Fibroblast of peridontal ligament (primary cell): ENCODE measurements at regions not wholly inside any gene's neighbourhood (a gene's known extent, or its start where the extent isn't known, plus 50 kb on each side); places are given as distances from the start of the nearest gene placed in this dataset.
"Not testable (repeated sequence)": the region's sequence is repeated elsewhere in the genome, so short reads cannot be mapped to it uniquely, and the experiment has no call there.

Experiments used
- DNase-seq: peaks from one replicate; pipeline ENCODE4 v3.0.0-alpha.2; 2010; ENCODE audit errors: extremely low read depth

DNA sequence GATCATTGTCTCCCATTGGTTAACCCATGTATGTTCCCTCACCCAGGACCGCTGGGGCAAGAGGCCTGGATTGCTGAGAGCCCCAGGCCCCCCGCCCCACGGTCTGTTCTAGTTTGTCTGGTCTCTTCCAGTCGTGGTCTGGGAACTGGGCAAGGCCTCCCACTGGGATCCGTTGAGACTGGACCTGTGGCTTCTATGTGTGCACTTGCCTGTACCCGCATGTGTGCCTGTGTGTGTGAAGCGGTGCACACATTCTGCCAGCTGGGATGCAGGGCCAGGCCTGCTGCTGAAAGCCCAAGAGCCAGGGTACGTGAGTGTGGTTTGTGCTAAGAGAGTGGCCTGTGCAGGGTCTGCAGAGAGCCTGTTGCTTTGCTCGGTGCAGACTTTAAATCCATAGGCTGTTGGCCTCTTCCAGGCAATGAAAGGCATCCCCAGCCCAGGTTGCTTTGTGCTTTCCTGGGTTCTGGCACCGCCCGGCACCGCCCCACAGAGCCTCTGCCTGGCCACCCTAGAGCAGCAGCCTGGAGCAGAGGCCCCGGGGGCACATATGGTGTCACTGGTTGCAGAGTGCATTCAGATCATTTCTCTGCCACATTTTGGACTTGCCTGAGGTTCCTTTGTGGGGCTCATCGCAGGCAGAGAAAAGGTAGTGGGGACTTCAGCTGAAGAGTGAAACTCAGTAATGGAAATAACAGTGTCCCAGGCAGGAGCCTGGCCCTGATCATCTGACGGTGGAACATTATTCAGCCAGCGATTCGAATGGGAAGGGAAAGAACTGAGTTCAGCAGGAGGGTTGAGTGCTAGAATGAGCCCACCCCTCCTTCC, 215.5 kb downstream of the GLRX3 start:
- DNase-seq, result no peak

DNA sequence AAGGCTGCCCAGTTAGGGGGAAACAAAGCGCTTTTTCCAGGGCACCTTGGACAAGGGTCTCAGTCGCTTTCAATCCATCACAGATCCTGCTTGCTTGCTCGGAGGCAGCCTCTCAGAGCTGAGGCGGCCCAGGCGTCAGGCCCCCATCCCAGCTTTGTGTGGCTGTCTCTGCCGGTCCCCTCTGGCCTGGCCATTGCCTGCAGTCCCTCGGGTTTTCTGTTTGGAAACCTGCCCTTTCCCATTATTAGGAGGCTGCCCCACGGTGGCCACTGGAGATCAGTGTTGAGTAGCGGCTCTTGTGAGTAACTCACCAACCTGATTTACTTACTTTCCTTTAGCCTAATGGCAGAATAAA, 216.1 kb downstream of the GLRX3 start:
- DNase-seq, result no peak

DNA sequence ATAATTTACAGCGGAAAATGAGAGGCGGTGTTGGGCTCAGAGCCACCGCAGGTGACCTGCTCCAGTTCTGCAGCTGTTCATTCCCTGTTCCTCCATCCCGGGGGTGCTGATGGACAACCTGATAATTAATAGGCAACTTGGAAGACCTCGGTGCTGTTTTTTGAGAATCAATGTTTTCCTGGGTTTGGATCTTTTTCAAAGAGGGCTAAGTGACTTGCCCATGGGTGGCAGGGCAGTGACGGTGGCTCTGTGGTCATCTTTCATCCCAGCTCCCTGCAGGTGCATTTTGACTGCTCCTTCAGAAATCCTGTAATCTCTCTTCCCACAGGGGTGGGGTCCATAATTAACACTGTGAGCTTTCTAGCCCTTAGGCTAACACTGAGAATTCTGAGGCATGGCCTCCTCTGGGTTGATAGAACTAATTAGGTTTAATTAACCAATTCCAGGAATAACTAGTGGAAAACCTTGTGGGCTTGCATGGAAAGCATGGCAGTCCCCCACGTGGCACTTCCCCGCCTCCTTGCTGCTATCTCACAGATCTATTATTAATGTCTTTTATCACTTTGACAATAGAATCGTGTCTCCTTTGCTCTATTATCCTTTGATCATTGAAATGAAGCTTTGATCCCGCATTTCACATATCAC, 217.9 kb downstream of the GLRX3 start:
- DNase-seq, result no peak

DNA sequence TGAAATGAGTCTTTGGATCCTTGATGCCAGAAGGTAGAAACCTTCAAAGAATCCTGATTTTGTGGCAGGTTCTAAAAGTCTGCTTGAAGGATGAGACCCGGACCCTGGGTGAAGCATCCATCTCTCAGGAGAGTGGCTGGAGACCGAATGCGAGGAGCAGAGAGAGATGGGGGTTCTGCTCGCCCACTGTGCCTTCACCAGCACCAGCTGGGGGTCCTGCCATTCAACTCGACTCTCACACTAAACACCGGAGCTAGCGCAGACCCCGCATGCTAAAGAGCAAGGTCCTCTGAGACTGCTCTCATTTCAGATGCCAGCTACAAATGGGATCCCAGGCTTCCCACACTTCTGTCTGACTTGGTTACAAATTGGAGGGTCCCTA, 218.4 kb downstream of the GLRX3 start:
- no peak for DNase-seq

DNA sequence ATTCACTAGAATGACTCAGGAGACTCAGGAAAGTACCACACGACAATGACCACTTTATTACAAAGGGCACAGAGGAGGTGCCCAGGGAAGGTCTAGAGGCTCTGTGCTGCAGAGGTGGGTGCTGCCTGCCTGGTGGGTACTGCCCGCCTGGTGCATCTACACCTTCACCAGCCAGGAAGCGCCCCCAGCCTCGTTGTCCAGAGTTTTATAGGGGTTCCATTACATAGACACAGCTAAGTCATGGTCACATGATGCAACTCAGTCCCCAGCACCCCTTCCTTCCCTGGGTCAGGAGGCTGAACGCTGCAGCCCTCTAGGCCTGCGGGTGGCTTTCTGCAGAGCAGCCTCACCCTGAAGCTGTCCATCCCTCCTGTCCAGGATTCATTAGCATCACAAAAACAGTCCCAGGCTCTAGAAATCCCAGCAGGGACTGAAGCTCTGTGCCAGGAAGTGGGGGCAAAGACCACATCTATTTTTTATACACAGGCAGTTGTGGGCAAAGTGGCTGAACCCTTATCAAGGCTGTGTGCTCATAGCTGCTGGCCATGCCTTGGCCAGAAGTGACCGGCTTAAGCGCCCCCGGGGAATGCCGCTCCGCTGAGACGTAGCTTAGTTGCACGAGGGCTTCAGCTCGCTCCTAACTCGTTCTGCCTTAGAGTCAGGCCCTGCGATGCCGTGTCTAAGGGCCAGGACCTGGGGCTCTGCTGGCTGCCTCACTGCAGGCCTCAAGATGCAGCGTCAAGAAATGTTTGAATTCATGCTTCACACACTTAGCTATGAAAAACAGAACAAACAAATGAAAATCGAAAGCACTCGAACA, 219.0 kb downstream of the GLRX3 start:
- DNase-seq, result no peak

DNA sequence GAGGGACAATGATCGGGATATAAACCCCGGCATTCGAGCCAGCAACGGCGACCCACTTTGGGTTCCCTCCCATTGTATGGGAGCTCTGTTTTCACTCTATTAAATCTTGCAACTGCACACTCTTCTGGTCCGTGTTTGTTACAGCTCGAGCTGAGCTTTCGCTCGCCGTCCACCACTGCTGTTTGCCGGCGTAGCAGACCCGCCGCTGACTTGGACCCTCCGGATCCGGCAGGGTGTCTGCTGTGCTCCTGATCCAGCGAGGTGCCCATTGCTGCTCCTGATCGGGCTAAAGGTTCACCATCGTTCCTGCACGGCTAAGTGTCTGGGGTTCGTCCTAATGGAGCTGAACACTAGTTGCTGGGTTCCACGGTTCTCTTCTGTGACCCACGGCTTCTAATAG, 220.2 kb downstream of the GLRX3 start:
- not testable (repeated sequence) for DNase-seq

DNA sequence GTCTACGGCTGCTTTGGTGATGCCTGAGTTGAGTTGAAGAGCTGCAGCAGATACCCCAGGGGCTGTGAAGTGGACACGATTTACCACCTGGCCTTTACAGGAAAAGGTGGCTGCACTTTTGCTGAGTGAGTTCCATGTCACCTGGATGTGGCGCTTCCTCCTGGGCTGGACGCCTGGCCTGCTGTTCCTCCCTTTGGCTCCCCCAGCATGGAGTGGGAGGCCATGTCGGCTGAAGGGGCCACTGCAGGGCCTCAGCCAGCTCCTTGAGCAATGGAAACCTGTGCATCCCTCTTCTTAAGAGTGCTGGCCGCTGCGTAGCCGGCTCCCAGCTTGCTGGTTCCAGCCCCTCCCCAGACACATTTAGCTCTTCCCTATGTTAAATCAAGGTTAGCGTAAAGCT, 221.0 kb downstream of the GLRX3 start:
- DNase-seq, result no peak

DNA sequence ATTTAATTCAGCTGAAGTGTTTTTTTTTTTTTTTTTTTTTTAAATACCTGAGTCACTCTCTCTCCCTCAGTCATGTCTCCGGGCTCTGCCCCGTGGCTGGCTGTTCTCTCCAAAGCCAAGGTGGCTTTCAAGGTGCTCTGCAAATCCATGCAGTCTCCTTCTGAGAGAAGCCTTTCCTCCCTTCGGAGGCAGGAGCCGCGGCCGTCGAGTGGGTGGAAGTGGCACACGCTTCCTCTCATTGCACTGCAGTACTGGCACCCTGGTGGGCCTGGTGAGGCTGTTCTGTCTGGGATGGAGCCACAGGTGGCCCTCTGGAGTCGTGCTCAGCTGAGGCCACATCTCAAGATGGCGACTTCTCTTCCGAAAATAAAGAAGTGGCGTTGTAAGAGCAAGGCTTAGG, 221.8 kb downstream of the GLRX3 start:
- no peak for DNase-seq

DNA sequence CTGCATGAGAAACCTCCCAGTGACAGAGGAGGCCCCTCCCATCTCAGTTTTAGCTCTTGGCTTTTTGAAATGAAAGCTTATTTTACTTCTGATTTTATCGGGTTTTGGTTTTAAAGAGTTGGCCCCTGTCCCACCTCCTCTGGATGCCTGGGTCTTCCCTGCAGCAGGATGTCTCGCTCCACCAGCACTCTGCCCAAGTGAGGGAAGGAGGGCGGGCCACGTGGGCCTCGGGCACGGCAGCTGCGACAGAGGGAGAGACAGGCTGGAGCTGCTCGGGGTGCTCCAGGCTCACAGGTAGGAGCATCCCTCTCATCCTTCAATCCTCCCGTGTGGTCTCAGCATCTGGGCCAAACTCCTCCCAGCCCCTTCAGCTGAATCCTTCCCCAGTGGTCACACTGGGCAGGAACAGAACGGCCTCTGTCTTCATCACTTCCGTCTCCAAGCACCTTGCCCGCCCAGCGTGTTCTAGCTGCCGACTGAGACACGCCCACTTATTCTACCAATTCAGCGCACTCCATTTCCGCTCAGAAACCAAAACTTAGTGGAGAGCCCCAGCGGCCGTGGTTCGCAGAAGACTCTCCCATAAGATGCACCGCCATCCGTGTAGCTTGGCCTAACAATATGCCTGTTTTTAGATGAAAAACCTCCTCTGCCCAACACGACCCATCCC, 222.9 kb downstream of the GLRX3 start:
- no peak for DNase-seq

DNA sequence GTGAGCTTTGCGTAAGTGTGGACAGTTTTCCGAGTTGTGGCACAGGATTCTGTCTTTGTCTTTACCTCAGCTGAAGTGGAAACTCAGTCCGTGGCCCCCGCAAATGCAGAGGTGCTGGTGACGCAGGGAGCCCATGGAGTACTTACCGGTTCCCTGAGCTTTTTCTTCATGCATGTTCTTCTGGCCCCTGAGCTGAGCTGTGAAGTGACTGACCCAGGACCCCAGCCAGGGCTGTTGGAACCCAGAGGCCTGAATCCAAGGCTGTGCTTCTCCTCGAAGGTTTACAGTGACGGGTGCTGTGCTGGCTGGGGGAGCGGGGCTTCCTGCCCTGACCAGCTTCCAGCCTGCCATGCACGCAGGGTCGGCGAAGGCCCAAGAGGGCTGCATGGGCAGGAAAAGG, 223.5 kb downstream of the GLRX3 start:
- DNase-seq, result no peak

DNA sequence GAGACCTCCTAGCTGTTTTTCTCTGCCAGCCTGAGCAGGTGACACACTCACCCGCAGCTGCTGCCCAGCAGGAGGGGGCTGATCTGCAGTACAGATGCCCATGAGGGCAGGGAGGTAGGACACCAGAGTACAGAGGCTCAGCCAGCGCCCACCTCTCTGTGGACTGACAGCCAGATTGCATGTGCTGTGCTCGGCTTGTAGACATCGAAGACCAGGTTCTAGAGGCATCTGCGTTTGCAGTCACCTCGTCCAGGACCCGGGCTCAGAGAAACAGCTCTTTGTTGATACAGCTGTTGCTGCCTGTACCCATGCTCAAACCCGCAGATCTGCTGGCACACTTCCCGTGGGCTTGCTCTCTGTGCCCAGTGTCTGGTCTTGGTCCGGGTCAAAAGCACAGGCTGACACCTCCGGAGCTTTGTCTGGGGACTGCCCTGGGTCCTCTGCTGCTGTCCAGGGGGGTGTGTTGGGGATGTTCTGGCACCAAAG, 224.7 kb downstream of the GLRX3 start:
- no peak for DNase-seq

DNA sequence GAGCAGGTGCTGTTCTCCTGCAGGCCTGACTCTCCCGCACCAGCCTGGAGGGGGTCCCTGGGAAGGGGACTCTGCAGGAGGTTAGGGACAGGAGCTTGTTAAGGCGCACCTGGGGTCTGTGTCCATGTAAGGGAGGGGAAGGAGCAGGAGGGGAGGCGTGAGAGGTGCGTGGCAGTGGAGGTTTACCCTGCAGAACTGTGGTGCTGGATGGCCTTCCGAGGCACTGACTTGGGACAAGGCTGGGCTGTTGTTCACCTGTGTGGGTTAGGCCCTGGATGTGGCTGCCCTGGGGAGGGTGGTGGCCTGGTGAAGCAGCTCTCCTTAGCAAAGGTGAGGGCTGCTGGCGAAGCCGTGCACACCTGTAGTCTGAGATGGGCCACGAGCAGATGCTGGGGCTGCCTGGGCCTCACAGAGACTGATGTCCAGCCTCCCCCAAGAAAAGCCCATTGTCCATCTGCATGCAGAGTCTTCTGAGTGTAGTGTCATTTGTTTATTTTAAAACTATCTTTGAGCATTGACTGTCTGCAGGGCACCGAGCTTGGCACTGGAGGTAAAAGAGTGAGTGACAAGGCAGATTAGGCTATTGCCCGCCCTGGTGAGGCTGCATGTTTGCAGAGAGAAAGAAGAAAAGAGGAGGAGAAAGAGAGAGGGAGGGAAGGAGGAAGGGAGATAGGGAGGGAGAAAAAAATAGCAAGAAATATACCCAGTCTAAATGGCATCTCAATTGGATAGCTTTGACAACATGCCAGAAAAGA, 225.3 kb downstream of the GLRX3 start:
- DNase-seq, result no peak

DNA sequence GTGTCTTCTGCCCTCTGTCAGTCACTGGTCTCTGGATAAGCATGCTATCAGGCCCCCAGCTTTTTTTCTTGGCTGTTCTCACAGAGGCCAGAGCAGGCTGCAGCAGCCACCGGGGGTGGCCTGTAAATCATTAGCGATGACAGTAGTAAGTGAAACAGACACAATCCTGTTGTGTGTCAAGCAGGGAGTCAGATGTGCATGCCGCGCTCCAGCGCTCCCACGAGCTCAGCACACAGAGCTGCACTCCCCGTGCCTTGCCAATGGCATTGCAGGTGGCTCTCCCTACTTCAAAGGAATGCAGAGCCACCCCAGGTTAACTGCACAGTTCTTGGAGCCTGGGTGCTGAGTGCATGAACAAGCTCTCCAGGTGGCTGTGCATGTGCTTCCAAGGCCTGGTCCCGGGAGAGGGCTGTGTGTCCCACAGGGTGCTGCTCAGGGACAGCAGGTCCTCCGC, 226.1 kb downstream of the GLRX3 start:
- DNase-seq, result no peak

DNA sequence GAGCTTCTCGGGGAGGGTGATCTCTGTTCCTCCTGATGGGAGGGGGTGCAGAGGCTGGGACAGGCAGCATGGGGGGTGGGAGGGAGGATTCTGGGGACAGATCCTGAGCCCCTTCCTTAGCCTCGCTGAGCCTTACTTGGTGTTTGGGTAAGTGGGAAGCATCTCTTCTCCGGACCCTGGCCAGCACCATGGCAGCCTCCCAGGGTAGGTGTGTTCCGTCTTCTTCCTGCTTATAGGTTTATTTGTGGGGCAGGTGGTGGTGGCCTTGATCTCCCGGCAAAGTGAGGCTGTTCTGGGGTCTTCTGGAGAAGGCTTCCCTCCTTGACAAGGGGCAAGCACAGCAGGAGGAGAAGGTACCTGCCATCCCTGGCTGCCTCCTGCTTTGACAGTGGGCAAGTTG, 226.9 kb downstream of the GLRX3 start:
- no peak for DNase-seq

DNA sequence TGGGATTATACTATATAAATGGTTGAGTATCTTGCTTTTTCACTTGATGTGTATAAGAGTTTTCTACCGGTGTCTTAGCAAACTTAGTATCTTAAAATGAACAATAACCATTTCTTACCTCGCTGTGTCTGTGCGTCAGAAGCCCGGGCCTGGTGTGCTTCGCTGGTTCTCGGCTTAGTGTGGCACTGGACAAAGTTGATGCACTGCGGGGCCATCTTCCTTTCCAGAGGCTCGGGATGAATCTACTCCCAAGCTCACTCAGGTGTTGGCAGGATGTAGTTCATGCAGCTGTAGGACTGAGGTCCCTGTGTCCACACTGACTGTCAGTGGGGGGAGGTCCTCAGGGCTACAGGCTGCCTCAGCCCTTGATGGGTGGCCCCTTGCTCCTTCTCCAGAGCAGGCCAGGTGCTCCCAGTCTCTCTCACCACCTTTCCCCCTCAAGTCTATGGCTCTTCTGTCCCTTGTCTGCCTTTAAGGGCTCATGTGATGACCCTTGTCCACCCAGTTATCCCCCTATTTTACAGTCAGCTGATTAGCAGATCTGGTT, 227.8 kb downstream of the GLRX3 start:
- DNase-seq, result no peak

DNA sequence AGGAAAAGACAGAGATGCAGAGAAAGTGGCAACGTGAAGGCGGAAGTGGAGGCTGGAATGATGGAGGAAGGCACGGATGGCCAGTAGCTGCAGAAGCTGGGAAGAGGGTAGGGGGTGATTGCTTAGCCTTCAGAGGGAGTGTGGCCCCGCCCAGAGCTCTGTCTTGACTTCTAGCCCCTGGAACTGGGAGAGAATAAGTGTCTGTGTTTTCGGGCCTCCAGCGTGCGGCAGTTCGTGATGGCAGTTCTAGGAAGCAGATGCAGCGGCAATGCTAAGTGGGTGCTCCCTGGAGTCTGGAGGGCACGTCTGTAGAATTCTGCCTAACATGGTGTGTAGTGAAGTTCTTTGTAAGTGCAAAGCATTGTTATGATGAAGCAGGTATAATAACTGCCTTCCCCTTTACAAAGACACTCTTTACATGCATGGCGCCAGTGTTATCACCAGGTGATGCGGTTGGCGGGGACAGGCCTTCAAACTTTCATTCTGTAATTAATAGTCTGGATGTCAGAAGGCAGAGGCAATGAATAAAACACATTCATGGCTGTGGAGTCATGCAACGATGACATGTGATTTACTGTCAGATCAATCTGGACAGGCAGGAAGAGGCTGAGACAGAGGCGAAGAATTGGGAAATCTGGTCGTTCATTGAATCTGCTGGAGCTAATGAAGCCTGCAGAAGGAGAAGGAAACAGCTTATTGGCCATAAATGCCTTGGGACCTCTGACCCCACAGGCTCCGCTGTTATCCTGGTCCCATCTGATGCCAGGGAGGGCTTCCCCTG, 228.6 kb downstream of the GLRX3 start:
- no peak for DNase-seq

DNA sequence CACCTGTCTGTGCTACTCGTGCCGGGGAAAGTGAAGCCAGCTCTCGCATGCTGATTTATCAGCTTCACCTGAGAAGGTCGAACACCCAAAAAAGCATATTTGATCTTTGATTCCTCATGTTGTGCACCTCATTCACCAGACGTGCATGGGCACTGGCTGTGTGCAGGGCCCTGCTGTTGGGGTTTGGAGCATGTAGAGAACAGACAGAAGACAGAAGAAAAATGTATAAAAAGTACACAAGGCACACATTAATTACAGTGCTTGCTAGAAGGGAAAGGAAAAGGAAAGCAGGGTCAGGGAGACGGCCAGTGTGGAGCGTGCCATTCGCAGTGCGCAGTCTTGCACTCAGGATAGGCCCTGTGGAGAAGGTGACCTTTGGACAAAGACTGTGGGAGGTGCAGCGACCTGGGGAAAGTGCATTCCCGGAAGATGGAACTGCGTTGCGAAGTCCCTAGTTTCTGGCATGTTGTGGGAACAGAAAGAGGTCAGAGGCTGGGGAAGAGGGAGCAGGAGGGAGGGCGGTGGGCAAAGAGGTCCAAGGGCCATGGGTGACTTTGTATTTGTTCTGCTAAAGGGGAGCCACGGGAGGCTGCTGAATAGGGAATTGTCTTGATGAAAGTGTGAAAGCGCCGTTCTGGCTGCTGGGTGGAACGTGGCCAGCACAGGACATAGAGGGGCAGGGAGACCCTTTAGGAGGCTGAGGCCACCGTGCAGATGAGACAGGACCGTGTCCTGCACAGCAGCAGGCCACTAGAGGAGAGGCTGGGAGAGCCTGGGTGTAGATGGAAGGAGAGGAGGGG, 232.8 kb downstream of the GLRX3 start:
- DNase-seq, result no peak

DNA sequence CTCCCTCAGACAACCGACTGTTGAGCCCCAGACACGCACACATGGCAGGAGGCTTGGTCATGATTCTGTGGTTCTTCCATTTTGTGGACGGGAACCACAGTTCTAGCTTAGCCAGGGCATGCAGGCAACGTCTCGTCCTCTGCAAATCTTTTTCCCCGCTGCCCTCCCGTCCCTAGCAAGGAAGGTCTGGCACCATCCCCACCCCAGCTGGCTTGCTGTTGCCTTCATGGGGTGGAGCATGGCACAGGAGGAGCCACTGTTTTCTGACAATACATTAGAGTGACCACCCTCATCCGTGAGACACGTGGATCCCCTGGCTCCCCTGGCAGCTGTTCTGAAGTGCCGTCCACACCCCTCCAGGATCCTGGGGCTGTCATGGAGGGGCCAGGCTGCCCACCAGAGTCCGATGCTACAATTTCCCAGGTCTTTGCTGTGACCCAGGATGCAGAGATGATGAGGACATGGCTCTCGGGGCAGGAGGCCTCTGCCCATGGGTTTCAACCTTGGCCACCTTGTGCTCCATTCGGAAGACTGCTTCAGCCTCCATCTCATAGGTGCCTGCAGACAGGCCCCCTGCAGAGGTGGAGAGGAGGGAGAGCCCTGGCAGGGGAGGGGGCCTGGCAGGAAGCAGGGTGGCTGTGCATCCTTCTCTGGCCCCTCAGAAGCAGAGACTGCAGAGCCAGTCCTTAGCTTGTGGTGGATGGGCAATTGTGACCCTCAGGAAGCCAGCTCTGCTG, 233.6 kb downstream of the GLRX3 start:
- DNase-seq, result no peak

DNA sequence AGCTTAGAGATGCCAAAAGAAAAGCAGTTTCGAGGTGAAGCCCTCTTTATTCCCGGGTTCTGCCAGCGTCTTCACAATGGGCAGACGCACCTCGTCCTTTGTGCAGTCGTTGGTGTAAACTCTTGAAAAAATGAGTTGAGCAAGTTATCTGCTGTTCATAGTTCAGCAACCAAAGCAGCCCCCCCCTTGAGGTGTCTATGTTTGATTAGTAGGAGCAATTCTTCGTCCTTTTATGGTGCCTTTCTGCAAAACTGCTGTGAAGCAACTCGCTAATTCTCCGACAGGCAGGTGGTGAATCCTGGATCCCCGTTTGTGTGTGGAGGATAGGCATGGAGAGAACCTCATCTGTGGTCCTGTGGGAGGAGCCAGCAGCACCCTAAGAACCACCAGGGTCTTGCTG, 234.5 kb downstream of the GLRX3 start:
- no peak for DNase-seq
